IMR-90 (cell line): ENCODE measurements at regions not wholly inside any gene's neighbourhood (a gene's known extent, or its start where the extent isn't known, plus 50 kb on each side); places are given as distances from the start of the nearest gene placed in this dataset.

ENCODE experiments used
- ATAC-seq: fragments of 200-7000 bp; cut with Tn5 transposase; 2 replicates; pipeline ENCODE4 v1.9.1; 2020; ENCODE audit warnings: low read depth, mild to moderate bottlenecking, moderate library complexity
- BruUV-seq: library from RNA; stranded (reverse); fragments of 400-500 nt; replicated peaks from 2 replicates; lab custom pipeline; 2021; lab: Mats Ljungman, UMichigan
- CTCF ChIA-PET: fragments of 300-600 bp; formaldehyde crosslinking; extraction: SDS; loops from one replicate; lab custom pipeline; 2021; ENCODE audit warnings: antibody characterized with exemption; lab: Yijun Ruan, JAX
- POLR2A ChIA-PET: fragments of 300-600 bp; sonication (Branson Sonifier 250); formaldehyde crosslinking; loops from one replicate; lab custom pipeline; 2022; ENCODE audit warnings: antibody characterized with exemption; ENCODE audit not compliant: unreplicated experiment; lab: Charles Lee
- DNase-seq: peaks from one replicate; pipeline ENCODE4 v3.0.0; 2013
- H2AFZ ChIP-seq: replicated peaks from 2 replicates; pipeline ENCODE3; 2013; ENCODE audit warnings: low read length, mild to moderate bottlenecking; ENCODE audit not compliant: poor library complexity
- H2AK5ac ChIP-seq: 2 replicates; pipeline ENCODE4 v1.6.1; 2013; ENCODE audit warnings: low read depth, low read length, inconsistent platforms
- H2AK9ac ChIP-seq: replicated peaks from 2 replicates; pipeline ENCODE3; 2013; ENCODE audit warnings: mild to moderate bottlenecking, low read depth, low read length, moderate library complexity; ENCODE audit not compliant: poor library complexity
- H2BK120ac ChIP-seq: 2 replicates; pipeline ENCODE4 v1.6.1; 2013; ENCODE audit warnings: low read depth, low read length, inconsistent platforms
- H2BK15ac ChIP-seq: 3 replicates; pipeline ENCODE4 v1.6.1; 2013; ENCODE audit warnings: low read depth, low read length, inconsistent platforms
- H2BK20ac ChIP-seq: 2 replicates; pipeline ENCODE4 v1.6.1; 2013; ENCODE audit warnings: low read depth, mild to moderate bottlenecking, inconsistent platforms, low read length, moderate library complexity
- H2BK5ac ChIP-seq: 2 replicates; pipeline ENCODE4 v1.6.1; 2013; ENCODE audit warnings: mild to moderate bottlenecking, low read depth, low read length, inconsistent platforms; ENCODE audit not compliant: poor library complexity, severe bottlenecking
- H3K14ac ChIP-seq: replicated peaks from 2 replicates; pipeline ENCODE4 v1.6.1; 2013; ENCODE audit warnings: low read depth, low read length, inconsistent platforms
- H3K18ac ChIP-seq: 2 replicates; pipeline ENCODE4 v1.6.1; 2013; ENCODE audit warnings: low read depth, low read length, control low read depth
- H3K23ac ChIP-seq: 2 replicates; pipeline ENCODE4 v1.6.1; 2013; ENCODE audit warnings: low read depth, low read length, inconsistent platforms
- H3K27ac ChIP-seq: 2 replicates; pipeline ENCODE4 v1.5.1; 2013; ENCODE audit warnings: mild to moderate bottlenecking, control low read depth, low read length; ENCODE audit not compliant: insufficient read depth
- H3K27me3 ChIP-seq: 2 replicates; pipeline ENCODE4 v1.6.1; 2013; ENCODE audit warnings: low read length; ENCODE audit not compliant: control insufficient read depth, insufficient read depth
- H3K36me3 ChIP-seq: 2 replicates; pipeline ENCODE4 v1.6.1; 2013; ENCODE audit warnings: low read length, mixed read lengths; ENCODE audit not compliant: control insufficient read depth, insufficient read depth
- H3K4ac ChIP-seq: 2 replicates; pipeline ENCODE4 v1.6.1; 2013; ENCODE audit warnings: low read depth, low read length, inconsistent platforms
- H3K4me1 ChIP-seq: 2 replicates; pipeline ENCODE4 v1.6.1; 2013; ENCODE audit warnings: low read length, mixed read lengths; ENCODE audit not compliant: control insufficient read depth, insufficient read depth
- H3K4me2 ChIP-seq: 2 replicates; pipeline ENCODE4 v1.6.1; 2013; ENCODE audit warnings: low read depth, mild to moderate bottlenecking, control low read depth, low read length, moderate library complexity
- H3K4me3 ChIP-seq: 2 replicates; pipeline ENCODE4 v1.5.1; 2013; ENCODE audit warnings: low read depth, mild to moderate bottlenecking, control low read depth, low read length, moderate library complexity; ENCODE audit not compliant: insufficient read depth
- H3K56ac ChIP-seq: 2 replicates; pipeline ENCODE4 v1.6.1; 2013; ENCODE audit warnings: low read length, inconsistent platforms; ENCODE audit not compliant: insufficient read depth; ENCODE audit errors: extremely low read depth
- H3K79me1 ChIP-seq, 2 experiments: 2 replicates each; pipeline ENCODE4 v1.6.1; 2013; ENCODE audit warnings: low read length in 2 of 2, inconsistent platforms in 1 of 2, low read depth in 1 of 2
- H3K9ac ChIP-seq: 2 replicates; pipeline ENCODE4 v1.6.1; 2013; ENCODE audit warnings: low read depth, low read length, control low read depth
- H3K9me1 ChIP-seq: 2 replicates; pipeline ENCODE4 v1.6.1; 2013; ENCODE audit warnings: low read length, inconsistent platforms; ENCODE audit not compliant: insufficient read depth
- H3K9me3 ChIP-seq: 2 replicates; pipeline ENCODE4 v1.6.1; 2013; ENCODE audit warnings: low read length; ENCODE audit not compliant: control insufficient read depth, insufficient read depth
- H4K20me1 ChIP-seq: 2 replicates; pipeline ENCODE4 v1.6.1; 2013; ENCODE audit warnings: low read length, inconsistent platforms; ENCODE audit not compliant: insufficient read depth
- H4K5ac ChIP-seq: 2 replicates; pipeline ENCODE4 v1.6.1; 2013; ENCODE audit warnings: mild to moderate bottlenecking, low read depth, low read length, control low read depth
- H4K8ac ChIP-seq, 2 experiments: 2 replicates each; pipeline ENCODE4 v1.6.1; 2013; ENCODE audit warnings: low read depth in 2 of 2, low read length in 2 of 2, control low read depth in 1 of 2, inconsistent platforms in 1 of 2
- H4K91ac ChIP-seq: 2 replicates; pipeline ENCODE4 v1.6.1; 2013; ENCODE audit warnings: low read depth, low read length, inconsistent platforms; ENCODE audit not compliant: insufficient read depth
- CEBPB ChIP-seq: IDR thresholded peaks from 2 replicates; pipeline ENCODE4 v1.6.1; 2012; ENCODE audit warnings: low read depth, low read length, improper control_type of control experiment
- MAFK ChIP-seq: IDR thresholded peaks from 2 replicates; pipeline ENCODE4 v1.6.1; 2012; ENCODE audit warnings: low read depth, low read length, improper control_type of control experiment
- NFE2L2 ChIP-seq: fragments of 150-350 bp; IDR thresholded peaks from 2 replicates; pipeline ENCODE4 v1.6.1; 2016; ENCODE audit warnings: low read depth, mild to moderate bottlenecking, low read length
- POLR2A ChIP-seq: IDR thresholded peaks from 2 replicates; pipeline ENCODE4 v1.6.1; 2012; ENCODE audit warnings: mild to moderate bottlenecking, low read depth, low read length
- RAD21 ChIP-seq: IDR thresholded peaks from 2 replicates; pipeline ENCODE4 v1.6.1; 2012; ENCODE audit warnings: low read length, improper control_type of control experiment
- RCOR1 ChIP-seq: IDR thresholded peaks from 2 replicates; pipeline ENCODE4 v1.6.1; 2012; ENCODE audit warnings: mild to moderate bottlenecking, low read length, improper control_type of control experiment; ENCODE audit not compliant: insufficient replicate concordance
- SMC3 ChIP-seq: fragments of 150-350 bp; IDR thresholded peaks from 2 replicates; pipeline ENCODE4 v1.6.1; 2016; ENCODE audit warnings: low read depth, mild to moderate bottlenecking, antibody characterized with exemption, low read length, moderate library complexity
- WGBS, 2 experiments: methylation state at CpG; one replicate each; pipeline versions ENCODE4 v1.1.5 to v1.1.7; 2013; ENCODE audit warnings: missing lambda C conversion rate in 2 of 2; ENCODE audit not compliant: insufficient read length in 1 of 2; ENCODE audit errors: extremely low coverage in 2 of 2; 5-methylcytosine and 5-hydroxymethylcytosine counted together
- dilution Hi-C: fragments of 300-500 bp; cut with HindIII; formaldehyde crosslinking; loops from one replicate; pipeline ENCODE4 v1.14.3; 2018; ENCODE audit warnings: low sequenced_read_pairs; ENCODE audit not compliant: unreplicated experiment
- in situ Hi-C: fragments of 300-500 bp; cut with MboI; formaldehyde crosslinking; loops from 3 replicates; pipeline ENCODE4 v1.14.3; 2019; ENCODE audit warnings: low sequenced_read_pairs, inconsistent platforms, mixed read lengths
- intact Hi-C: fragments of 100-400 bp; cut with micrococcal nuclease; formaldehyde crosslinking; loops from 2 replicates; pipeline ENCODE4 v1.10.0; 2022
- TF ChIP-seq, protein P1 (sequence below): fragments of 150-350 bp; IDR thresholded peaks from 2 replicates; pipeline ENCODE4 v1.6.1; 2016; ENCODE audit warnings: low read depth, mild to moderate bottlenecking, low read length, moderate library complexity, borderline replicate concordance
- TF ChIP-seq, protein P2 (sequence below): conservative IDR thresholded peaks from 2 replicates; pipeline ENCODE4 v1.5.1; 2012; ENCODE audit warnings: mild to moderate bottlenecking, low read depth, low read length, improper control_type of control experiment

DNA sequence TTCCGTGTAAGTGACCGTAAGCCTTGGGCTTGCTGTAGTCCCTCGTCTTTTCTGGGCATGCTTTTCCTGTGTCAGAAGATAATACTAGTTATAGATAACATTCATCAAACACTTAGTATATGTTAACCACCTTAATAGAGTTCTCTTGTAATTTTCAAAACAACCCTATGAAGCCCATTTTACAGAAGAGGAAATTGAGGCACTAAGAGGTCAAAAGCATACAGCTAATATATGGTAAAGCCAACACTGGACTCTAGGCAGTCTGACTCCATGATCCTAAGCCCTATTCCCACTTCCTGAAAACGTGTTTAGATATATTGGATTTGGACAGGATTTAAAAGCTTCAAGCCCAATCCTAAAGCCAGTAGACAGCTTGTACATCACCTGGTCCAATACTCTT lies 153.8 kb downstream of the CEP120 start:
- Histone ChIP-seq H3K36me3 (no peaks in the 10 kb centered on the region), H3K14ac (no peak overlapping the region), H2AK5ac (no peak overlapping the region), H3K4me3 (no peak overlapping the region), H2BK20ac (no peak overlapping the region), H3K9me3 (no peaks in the 10 kb centered on the region), H2BK120ac (no peak overlapping the region), H4K91ac (no peak overlapping the region), H4K8ac (no peak overlapping the region), H3K23ac (no peak overlapping the region), H3K4me1 (no peaks in the 10 kb centered on the region), H2BK5ac (no peak overlapping the region), H4K20me1 (no peaks in the 10 kb centered on the region), H3K4ac (no peak overlapping the region), H4K5ac (no peak overlapping the region), H2BK15ac (no peak overlapping the region), H2AK9ac (no peak overlapping the region), H3K27me3 (no peaks in the 10 kb centered on the region; the same call in 1 of the 2 replicates), H3K9me1 (no peaks in the 10 kb centered on the region), H3K9ac (no peak overlapping the region), H2AFZ (no peak overlapping the region), H3K18ac (no peak overlapping the region), H3K79me1 (no peaks in the 10 kb centered on the region), H3K56ac (no peak overlapping the region), H3K27ac (no peak overlapping the region), H3K4me2 (no peak overlapping the region)
- CTCF ChIA-PET = no interaction called here
- ATAC-seq (no peak), DNase-seq (no peak)
- no TSS peak for BruUV-seq
- dilution Hi-C loops (no loop called here), intact Hi-C loops (no loop called here), in situ Hi-C loops (no loop called here)
- WGBS, 2 experiments = no CpG with 5 or more reads among the region's 4 CpGs
- POLR2A ChIA-PET = no interaction called here
- TF ChIP-seq RAD21 (no peak), CEBPB (no peak), MAFK (no peak), POLR2A (no peak), RCOR1 (no peak), NFE2L2 (no peak), SMC3 (no peak)
- TF ChIP-seq, protein P1, sequence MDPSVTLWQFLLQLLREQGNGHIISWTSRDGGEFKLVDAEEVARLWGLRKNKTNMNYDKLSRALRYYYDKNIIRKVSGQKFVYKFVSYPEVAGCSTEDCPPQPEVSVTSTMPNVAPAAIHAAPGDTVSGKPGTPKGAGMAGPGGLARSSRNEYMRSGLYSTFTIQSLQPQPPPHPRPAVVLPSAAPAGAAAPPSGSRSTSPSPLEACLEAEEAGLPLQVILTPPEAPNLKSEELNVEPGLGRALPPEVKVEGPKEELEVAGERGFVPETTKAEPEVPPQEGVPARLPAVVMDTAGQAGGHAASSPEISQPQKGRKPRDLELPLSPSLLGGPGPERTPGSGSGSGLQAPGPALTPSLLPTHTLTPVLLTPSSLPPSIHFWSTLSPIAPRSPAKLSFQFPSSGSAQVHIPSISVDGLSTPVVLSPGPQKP = no peak
- TF ChIP-seq, protein P2, sequence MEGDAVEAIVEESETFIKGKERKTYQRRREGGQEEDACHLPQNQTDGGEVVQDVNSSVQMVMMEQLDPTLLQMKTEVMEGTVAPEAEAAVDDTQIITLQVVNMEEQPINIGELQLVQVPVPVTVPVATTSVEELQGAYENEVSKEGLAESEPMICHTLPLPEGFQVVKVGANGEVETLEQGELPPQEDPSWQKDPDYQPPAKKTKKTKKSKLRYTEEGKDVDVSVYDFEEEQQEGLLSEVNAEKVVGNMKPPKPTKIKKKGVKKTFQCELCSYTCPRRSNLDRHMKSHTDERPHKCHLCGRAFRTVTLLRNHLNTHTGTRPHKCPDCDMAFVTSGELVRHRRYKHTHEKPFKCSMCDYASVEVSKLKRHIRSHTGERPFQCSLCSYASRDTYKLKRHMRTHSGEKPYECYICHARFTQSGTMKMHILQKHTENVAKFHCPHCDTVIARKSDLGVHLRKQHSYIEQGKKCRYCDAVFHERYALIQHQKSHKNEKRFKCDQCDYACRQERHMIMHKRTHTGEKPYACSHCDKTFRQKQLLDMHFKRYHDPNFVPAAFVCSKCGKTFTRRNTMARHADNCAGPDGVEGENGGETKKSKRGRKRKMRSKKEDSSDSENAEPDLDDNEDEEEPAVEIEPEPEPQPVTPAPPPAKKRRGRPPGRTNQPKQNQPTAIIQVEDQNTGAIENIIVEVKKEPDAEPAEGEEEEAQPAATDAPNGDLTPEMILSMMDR = no peak
